Tibial nerve (tissue), 4 donors: ENCODE measurements at regions not wholly inside any gene's neighbourhood (a gene's known extent, or its start where the extent isn't known, plus 50 kb on each side); places are given as distances from the start of the nearest gene placed in this dataset.

Experiments
- EP300 ChIP-seq, 2 donors: sonication (generic); formaldehyde crosslinking; IDR thresholded peaks; one replicate each; pipeline ENCODE4 v1.6.1; 2017; ENCODE audit warnings: antibody characterized with exemption in 2 of 2, mild to moderate bottlenecking in 1 of 2
- TF ChIP-seq, protein P1 (sequence below), 5 experiments: fragments of 200-600 bp in 3 of 5; fragments of 450-650 bp in 2 of 5; sonication (generic) in 3 of 5; IDR thresholded peaks; one replicate each; pipeline ENCODE4 v1.5.1; 2016 to 2019; ENCODE audit warnings: antibody characterized with exemption in 5 of 5, mild to moderate bottlenecking in 3 of 5, moderate library complexity in 2 of 5

DNA sequence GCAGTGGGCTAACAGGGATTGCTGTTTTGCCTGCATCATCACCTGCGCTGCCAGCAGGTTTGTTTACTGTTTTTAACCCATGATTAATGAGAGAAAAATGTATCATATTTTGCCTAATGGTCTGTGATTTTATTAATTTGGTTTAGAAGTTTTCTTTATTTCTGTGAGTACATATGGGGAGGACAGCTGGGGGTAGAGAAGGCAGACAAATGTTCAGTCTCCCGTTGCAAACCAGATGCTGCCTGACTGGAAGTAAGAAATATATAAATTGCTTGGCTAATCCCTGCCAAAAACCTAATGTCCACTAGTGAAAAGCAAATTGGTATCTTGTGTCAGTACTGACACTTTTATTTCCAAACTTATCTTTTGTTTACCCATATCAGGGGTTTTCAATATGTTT is 1766.1 kb upstream of the C9orf72 start:
- TF ChIP-seq, protein P1, sequence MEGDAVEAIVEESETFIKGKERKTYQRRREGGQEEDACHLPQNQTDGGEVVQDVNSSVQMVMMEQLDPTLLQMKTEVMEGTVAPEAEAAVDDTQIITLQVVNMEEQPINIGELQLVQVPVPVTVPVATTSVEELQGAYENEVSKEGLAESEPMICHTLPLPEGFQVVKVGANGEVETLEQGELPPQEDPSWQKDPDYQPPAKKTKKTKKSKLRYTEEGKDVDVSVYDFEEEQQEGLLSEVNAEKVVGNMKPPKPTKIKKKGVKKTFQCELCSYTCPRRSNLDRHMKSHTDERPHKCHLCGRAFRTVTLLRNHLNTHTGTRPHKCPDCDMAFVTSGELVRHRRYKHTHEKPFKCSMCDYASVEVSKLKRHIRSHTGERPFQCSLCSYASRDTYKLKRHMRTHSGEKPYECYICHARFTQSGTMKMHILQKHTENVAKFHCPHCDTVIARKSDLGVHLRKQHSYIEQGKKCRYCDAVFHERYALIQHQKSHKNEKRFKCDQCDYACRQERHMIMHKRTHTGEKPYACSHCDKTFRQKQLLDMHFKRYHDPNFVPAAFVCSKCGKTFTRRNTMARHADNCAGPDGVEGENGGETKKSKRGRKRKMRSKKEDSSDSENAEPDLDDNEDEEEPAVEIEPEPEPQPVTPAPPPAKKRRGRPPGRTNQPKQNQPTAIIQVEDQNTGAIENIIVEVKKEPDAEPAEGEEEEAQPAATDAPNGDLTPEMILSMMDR (IDR thresholded peaks at IDR 0.05): no peak
- no peak for TF ChIP-seq EP300 (IDR thresholded peaks at IDR 0.05)
